COR-L47 (cell line): ENCODE measurements at regions not wholly inside any gene's neighbourhood (a gene's known extent, or its start where the extent isn't known, plus 50 kb on each side); places are given as distances from the start of the nearest gene placed in this dataset.

Experiments
- DNase-seq: peaks from one replicate; lab custom pipeline; 2025; lab: John Stamatoyannopoulos, UW

DNA sequence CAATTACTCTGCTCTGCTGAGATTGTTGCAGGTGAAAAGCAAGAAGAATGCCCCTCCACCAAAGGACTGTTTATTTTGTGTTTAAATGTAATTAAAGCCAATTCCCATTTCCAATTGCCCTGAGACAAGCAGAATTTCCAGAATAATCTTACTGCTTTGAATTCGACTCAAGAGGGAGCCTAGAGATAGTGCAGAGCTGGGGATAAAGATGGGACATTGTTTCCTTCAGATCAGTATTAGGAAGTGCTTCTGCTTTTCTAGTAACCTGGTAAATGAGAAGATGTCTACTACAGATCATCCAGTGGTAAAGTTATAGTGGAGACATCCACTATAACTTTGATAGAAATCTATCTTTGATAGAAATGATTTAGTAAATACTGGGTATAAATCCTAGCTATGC lies 326.9 kb downstream of the UBE3D start:
- peak; percentile 55 for DNase-seq

DNA sequence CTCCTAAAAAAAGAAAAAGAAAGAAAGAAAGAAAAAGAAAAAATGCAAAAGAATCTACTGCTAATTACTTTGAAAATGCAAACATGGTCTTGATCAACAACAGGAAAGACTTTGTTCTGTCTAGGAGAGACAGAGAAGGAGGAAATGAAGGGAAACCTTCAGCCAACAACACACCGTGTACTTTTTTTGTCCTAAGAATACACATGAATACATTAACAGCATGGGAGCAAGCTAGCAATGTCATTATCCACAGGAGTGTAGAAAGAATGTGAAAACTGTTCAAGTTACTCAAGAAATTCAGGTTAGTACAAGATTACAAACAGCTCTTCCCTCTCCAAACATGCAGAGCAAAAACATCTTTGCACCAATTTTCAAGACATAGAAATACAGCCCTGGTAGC lies 326.3 kb downstream of the UBE3D start:
- DNase-seq: no peak

DNA sequence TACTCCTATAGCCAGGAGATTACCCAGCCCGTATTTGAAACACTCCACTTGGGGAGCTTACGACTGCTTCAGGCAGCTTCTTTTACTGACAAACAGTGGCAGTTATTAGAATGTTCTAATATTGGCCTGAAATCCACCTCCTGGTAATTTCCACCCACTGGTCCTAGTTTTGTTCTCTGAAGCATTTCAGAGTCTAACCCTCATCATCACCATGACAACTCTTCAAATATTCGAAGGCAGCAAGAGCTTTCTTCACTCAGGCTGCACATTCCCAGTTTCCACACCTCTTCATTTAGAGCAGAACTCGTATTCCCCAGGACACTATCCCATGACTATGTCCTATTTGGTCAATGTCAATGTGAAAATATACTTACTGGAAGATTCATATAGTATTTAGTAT lies 325.6 kb downstream of the UBE3D start:
- DNase-seq: no peak

DNA sequence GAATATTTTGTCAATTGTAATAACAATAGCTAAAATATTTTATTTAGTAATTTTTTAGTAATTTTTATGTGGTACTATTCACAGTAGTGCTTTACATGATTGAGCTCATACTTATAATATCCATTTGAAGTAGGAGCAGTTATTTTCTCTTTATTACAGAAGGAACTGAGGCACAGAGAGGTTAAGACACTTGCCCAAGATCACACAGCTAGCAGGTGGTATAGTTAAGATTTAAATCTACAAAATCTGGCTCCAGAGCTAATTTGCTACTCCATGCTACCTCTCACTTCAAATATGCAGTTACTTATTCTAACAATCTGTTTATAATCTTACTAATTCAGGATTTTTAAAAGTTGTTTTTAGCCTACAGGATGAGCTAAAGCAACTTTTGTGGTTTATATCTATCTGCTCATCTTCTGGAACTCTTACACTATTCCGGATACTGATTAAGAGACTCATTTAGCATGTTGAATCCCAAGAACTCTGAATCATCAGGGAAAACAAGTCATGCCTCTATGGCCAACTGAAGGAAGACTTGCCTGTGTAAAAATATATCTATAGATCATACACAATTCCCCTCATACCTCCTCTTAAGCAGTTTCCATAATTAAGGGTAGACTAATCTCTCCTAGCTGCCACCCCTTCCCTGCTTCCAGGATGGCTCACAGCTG lies 324.2 kb downstream of the UBE3D start:
- no peak for DNase-seq

DNA sequence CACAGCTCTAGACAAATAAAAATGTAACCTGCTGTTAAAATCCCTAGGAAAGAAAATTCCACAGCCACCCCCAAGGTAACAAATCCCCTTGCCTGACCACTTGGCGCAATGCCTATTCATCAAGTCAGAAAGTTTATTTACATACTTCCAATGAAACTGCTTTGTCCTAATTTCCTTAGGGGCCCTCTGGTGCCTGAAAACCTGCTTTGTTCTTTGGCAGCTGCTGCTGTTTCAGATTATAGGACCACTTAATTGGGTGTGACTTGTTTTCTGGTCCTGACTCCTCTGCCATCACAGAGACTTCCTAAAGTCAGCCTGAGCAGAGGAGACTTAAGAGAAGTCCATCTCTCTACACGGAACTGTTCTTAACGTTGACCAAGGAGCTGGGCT lies 323.6 kb downstream of the UBE3D start:
- peak; percentile 88 for DNase-seq

DNA sequence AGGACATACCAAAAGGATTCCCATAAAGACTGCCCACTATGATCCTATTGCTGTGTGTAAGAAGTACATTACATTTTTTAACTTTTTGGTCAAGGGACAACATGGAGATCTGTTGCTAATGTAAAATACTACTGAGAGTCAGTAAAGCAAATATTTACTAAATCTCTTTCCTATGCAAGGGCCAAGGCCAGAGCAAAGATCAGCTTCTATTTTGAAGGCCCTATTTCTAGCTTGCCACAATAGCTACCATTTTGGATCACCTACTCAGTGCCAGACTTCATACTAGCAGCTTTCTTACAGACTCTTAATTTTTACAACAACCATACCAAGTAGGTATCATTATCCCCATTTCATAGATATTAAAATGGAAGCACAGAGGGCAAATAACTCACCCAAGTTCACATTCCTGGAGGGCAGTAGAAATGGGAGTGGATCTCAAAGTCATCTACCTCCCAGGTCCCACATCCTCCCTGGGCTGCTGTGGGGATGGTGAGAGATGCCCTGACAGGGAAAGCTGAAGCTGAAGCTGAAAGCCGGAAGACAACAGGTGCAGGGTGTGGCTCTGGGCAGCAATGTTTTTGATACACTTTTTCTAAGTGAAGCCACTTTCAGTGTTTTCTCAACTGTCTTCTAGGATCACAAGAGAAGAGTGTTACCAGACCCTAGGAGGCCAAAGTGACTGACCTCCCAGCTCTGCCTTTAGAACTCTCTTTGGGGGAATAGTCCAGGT lies 321.2 kb downstream of the UBE3D start:
- no peak for DNase-seq

DNA sequence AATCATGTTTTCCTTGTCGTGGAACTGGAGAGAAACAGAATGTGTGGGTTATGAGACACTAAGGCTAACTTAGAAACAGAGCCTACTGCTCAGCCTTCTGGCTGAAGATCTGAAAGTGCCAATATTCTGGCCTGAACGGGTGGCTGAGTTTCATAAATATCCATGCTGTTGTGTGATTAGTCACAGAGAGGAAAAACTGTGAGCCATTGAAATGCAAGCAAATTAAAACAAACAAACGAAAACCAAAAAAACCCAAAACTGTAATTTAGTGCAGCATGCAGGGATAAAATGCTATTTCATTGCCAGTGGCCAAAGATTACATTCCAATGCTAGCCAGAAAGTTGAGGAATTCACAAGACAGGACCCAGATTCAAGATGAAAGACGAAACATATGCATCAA lies 315.1 kb downstream of the UBE3D start:
- no peak for DNase-seq

DNA sequence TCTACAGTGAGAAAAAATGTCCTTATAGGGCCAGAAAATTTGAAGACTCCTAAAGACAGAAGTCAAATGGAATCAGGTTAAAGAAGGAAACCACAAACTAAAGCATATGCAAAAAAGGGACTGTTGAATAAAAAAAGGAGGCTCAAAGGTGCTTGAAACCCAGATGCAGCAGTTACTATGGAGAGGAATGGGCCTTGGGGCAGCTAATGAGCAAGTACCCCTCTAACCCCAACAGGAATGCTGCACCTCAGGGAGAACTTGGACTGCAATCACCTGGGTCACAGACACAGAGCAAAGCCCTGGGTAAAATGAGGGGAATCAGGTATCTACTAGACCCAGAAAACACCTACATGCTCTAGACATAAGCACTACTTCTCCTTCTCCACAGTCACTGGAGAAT lies 313.9 kb downstream of the UBE3D start:
- DNase-seq: no peak

DNA sequence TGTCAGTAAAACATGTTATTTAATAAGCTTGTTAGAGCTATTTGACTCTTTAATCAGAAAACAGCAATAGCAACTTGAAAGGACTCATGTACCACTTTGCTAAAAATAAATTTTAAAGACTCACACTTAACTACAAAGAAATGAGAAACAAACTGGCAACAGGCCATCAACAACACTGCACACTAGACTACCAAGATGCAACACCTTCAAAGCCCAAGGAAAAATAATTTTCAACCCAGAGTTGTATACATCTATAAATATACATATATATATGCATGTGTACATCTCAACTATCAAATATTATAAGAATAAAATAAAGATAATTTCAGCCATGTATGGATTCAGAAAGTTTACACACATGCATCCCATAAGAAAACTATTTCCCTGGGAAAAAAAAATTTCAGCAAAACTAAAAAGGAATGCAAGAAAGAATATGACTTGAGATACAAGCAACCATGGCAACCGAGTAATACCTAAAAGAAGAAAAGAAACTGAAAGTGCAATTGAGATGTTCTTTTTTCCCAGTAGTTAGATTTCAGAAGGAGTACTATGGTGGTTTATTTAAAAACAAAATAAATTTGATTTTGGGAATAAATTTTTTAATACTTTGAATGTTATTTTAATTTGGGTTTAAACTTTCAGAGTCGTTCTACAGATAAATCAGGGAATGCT lies 303.8 kb downstream of the UBE3D start:
- no peak for DNase-seq

DNA sequence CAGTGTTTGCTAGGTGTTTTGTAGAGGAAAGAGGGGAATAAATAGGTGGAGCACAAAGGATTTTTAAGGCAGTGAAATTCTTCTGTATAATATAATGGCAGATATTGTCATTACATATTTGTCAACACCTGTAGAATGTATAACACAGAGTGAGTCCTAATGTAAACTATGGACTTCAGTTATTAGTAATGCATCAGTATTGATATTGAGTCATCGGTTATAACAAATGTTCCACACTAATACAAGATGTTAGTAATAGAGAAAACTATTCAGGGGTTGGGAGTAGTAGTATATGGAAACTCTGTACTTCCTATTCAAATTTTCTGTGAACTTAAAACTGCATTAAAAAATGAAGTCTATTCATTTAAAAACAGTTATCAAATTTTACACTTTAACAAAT lies 299.2 kb downstream of the UBE3D start:
- DNase-seq: no peak

DNA sequence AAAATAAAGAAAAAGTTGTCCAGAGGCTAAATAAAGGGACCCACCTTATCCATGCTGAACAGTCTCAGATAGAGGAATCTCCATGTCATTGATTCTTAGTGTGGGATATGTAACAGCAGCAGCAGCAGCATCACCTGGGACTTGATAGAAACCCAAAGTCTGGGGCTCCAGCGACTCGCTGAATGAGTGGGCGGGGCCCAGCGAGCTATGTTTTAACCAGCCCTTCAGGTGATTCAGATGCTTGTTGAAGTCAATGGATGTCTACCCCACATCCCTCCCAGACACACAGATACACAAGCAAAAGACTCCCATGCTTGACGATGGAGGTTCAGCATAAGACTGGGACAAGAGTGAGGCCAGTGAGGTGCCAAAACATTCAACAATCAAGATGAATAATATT lies 298.6 kb downstream of the UBE3D start:
- DNase-seq: no peak

DNA sequence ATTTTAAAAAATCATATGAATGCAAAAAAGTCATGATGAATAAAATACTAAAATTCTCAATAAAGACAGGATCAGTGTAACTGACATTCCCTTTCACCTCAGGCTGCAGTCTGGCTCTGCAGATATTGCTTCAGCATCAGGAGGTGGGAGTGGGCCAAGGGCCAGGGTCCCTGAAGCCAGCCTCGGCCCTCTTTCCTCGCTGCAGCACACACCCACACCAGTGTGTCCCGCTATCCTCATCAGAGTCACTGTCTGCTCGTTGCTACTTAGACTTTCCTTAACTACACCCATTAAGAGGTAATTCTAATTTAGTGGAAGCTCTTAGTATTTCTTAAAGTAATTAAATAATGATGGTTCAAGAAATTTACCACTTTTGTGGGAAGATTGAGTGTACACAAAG lies 298.2 kb downstream of the UBE3D start:
- no peak for DNase-seq

DNA sequence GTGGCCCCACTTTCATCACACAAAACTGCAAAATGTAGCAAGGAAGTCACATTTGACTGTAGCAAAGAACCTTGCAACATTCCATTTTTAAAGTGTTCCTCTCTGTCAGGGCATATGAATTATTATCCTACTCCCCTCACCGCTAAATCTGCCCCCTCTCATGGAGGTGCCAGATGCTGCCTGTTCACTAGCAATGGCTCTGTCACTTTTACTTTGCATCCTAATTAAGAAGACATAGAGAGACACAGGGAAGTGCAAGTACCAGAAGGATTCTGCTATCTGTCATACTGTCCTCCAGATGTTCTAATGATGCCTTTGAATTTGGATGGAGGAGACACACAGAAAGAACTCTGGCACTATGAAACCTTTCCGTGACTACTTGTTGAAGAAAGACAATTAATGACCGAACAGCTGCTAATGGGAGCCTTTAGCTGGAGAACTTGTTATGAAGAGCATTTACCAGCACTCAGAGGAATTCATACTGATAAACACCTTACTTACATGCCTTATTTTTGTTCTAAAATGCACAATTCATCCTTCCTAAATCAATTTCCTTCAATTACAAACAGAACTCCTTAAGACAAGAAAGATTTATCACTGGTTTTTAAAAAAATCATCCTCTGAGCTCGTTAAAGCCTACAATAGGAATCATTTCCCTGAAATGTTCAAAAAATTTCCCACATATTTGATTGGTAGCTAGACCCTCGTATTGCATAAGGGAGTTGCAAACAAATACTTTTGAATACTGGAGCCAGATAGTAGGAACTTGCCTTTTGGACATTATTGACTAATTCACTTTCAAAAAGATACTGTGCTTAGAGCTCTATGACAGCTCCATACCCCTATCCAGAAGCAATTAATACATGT lies 292.6 kb downstream of the UBE3D start:
- no peak for DNase-seq

DNA sequence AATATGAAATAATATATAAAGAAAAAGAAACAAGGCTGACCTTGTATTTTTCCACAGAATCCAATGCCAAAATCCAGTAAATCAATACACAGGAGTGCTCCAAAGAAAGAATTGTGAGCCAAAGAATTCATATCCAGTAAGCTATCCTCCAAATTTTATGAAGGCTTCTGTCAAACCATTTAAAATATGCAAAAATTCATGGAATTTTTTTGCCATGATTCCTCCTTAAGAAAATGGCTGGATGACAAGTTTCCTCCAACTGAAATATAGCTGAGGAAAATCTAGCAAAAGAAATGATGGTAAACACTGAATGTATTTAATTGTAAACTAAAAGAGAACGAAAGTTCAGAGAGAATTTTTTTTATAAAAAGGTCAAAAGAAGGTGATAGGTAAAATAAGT lies 290.3 kb downstream of the UBE3D start:
- no peak for DNase-seq

DNA sequence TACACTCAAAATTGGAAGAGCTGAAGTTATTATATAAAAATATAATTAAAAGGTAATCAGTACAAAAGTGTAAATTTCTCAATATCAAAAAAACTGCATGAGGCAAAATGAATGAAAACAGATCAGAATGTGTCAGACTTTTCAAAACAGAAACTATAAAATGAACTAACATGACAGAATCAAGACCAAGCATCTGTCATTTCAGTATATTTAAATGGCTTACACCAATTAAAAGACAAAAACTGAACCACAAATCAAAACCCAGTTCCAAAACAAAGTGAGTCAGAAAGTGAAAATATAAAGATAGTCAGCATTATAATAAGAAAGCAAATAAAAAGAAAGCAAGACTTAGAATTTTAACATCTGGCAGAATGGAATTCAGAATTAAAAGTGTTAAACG lies 289.7 kb downstream of the UBE3D start:
- DNase-seq: no peak

DNA sequence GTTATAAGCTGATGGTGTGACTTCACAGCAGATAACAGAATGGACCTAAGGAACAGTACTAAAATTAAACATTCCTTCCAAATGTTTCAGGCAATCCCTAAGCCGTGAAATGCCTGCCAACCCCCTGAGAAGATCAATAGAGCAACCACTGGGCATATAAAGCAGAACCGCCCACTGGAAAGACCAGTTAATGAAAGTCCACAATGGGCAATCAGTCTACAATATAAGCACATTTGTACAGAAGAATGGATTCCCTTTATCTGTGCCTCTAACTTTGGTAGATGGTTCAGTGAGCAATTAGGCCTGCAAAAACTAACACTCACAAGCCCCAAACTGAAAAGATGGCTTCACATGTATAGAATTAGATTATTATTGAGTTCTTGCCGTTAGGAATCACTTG lies 286.6 kb downstream of the UBE3D start:
- peak; percentile 3 for DNase-seq

DNA sequence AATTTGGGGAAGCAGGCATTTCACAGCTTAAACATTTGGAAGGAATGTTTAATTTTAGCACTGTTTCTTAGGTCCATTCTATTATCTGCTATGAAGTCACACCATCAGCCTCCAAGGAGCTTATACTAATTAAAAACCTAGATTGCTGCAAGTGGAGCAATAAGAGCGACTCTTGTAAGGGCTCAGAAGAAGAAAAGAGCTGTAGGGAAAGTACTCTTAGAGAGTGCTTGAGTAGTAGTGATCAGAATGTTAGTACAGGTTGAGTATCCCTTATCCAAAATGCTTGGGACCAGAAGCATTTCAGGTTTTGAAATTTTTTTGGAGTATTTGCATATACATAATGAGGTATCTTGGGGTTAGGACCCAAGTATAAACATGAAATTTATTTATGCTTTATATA lies 285.3 kb downstream of the UBE3D start:
- no peak for DNase-seq

DNA sequence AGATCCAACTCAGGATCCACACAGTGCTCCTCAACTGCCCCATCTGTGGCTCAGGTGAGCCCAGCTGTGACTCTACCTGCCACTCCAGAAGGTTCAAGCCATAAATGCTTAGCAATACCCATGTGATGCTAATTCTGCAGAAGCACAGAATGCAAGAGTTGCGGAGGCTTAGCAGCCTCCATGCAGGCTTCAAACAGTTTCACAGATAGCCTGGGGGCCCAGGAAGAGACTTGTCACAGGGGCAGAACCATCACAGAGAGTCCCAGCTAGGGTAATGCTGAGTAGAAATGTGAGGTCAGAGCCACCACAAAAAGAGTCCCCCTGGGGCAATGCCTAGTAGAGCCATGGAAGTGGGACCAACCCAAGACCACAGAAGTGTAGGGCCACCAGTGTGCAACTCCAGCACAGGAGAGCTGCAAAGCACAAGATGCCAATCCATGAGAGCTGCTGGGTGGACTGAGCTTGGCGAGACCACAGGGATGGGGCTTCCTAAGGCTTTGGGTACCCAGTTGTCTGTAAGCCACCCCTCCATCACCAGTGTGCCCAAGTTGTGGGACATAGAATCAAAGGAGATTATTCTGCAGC lies 283.9 kb downstream of the UBE3D start:
- DNase-seq: no peak

DNA sequence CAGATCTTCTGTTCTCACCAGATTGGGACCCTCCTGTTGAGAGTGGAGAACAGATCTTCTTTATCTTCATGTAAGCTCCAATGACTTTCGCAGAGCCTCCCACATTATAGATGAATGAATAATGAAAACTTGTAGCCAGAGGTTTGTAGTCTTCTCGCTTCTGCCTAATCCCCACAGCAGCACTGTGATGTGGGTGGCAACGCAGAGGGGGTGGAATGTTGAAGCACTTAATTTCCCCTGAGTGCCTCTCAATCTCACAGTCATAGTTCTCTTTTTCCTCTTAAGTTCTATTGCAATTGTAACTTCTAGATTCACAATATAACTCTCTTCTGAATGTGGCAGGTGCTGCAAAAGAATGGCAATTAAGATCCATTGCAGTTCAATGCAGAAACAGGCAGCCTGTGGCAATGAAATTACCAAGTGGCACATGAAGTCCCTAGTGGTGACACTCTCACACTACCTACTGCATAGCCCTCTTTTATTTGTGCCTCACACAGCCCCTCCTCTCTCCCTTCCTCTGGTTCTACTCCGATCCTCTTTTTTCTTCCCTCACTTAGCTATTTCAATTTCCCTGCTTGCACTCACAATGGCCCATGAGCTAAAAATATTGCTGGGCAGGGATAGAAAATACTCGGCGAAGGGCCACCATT lies 281.9 kb downstream of the UBE3D start:
- DNase-seq: peak; percentile 3

DNA sequence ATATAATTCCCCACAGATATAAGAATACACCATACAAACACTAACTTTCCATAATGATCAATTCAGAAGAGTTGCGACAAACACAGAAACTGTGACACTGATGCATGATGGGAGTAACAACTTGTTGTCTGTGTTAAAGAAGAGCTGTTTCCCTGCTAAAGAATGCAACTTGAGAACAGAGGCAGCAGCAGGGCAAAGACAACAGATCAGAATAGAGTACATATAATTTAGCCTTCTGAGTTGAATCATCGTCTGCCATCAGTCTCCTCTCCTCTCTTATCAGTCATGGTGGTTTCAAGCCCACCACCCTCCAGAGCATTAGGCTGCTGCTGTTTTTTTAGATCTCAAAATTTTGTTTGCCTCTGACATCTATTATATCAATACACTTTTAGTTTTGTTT lies 280.4 kb downstream of the UBE3D start:
- DNase-seq: no peak

DNA sequence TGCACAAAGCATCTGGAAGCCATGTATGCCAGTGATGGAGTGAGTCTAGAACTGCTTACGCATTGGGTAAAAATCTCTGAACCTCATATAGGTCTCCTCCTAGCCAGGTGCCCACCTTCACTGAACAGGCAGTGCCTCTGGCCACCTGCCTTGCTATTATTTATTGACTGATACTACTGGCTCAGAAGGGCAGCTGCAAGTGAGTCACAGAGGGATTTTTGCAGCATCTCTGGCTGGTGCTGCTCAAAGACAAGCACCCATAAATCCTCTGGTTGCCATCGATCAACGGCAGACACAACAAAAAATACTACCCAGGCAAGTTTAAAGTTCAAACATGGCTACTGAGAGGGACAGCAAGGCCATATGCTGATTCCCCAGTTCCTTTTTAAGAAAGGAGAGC lies 279.4 kb downstream of the UBE3D start:
- DNase-seq: peak; percentile 2

DNA sequence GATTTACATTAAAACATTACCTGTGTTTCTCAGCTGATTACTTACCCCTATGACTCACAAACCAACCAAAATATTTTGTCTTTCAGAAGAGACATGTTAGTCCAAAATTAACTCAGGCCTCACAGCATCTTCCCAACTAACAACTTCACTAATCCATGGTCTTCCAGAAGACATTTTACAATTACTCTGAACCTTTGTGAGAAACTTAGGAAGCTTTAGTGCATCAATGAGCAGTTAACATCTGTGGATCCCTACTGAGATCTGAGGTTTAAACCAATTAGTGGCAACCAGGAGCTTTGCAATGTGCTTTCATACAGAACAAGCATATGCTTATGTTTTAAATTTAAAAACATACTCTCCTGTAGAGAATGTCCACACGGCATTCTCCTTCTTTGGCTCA lies 269.7 kb downstream of the UBE3D start:
- DNase-seq: no peak
